GM12891 (cell line): ENCODE measurements at regions not wholly inside any gene's neighbourhood (a gene's known extent, or its start where the extent isn't known, plus 50 kb on each side); places are given as distances from the start of the nearest gene placed in this dataset.

Source experiments
- PAX5 ChIP-seq: IDR thresholded peaks from 2 replicates; pipeline ENCODE4 v1.6.1; 2011; ENCODE audit warnings: low read length, moderate library complexity, mild to moderate bottlenecking; ENCODE audit not compliant: insufficient read depth, severe bottlenecking
- POLR2A ChIP-seq: IDR thresholded peaks from 2 replicates; pipeline ENCODE4 v1.6.1; 2011; ENCODE audit warnings: low read depth, low read length, control low read depth
- POLR2AphosphoS5 ChIP-seq: IDR thresholded peaks from 2 replicates; pipeline ENCODE4 v1.6.1; 2011; ENCODE audit warnings: low read depth, low read length, control low read depth
- POU2F2 ChIP-seq: IDR thresholded peaks from 2 replicates; pipeline ENCODE4 v1.6.1; 2011; ENCODE audit warnings: low read depth, mild to moderate bottlenecking, control low read depth, low read length, moderate library complexity
- SPI1 ChIP-seq: IDR thresholded peaks from 2 replicates; pipeline ENCODE4 v1.6.1; 2011; ENCODE audit warnings: low read depth, low read length, control low read depth
- TAF1 ChIP-seq: IDR thresholded peaks from 2 replicates; pipeline ENCODE4 v1.6.1; 2011; ENCODE audit warnings: low read depth, low read length, control low read depth

- TF ChIP-seq POLR2A (no peak), TAF1 (no peak), POU2F2 (no peak), POLR2AphosphoS5 (no peak), PAX5 (no peak), SPI1 (no peak)
Observed at GRCh38 chr7:47720907-47721244, 139.0 kb upstream of the TNS3 start.
